ENCODE measurements at regions not wholly inside any gene's neighbourhood (a gene's known extent, or its start where the extent isn't known, plus 50 kb on each side); places are given as distances from the start of the nearest gene placed in this dataset.

- DNase-seq (ENCODE audit: low spot score) = peak; percentile 15
Measured at GRCh38 chr6:167579806-167580618, 246.7 kb upstream of the AFDN start.

DNA sequence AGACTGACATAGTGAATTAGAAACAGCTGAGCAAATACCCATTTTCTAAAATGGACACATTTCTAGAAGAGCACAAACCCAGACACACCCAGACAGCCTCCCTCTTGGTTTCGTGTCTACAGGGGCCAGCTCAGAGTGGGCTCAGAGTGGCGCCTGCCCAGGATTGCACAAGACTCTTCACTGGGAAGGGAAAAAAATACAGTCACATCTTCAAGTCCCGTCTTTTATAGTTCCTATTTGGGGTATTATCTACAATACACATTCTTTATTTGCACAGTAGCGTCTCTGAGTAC is 246.1 kb upstream of the AFDN start:
- DNase-seq (ENCODE audit: low spot score) = peak; percentile 28

DNA sequence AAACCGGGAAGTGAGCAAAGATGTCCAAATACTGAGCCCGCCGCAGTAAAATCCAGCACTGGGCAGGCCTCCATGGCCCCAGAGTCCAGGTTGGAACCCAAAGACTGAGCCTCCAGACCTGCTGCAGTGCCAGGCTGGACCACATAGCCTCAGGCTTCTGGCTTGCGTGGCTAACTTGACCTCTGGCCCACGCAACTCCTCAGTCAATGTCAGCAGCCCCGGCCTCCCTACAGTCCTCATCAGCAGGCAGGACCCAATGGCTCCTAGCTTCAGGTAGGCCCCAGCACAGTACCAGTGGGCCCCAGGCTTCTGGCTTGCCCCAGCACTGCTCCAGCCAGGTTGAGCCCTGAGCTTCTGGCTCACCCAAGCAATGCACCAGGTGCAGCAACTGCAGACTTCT is 245.1 kb upstream of the AFDN start:
- DNase-seq (ENCODE audit: low spot score) = peak; percentile 20

- DNase-seq (ENCODE audit: low spot score) = no peak
Measured at GRCh38 chr6:167583412-167583811, 243.3 kb upstream of the AFDN start.

DNA sequence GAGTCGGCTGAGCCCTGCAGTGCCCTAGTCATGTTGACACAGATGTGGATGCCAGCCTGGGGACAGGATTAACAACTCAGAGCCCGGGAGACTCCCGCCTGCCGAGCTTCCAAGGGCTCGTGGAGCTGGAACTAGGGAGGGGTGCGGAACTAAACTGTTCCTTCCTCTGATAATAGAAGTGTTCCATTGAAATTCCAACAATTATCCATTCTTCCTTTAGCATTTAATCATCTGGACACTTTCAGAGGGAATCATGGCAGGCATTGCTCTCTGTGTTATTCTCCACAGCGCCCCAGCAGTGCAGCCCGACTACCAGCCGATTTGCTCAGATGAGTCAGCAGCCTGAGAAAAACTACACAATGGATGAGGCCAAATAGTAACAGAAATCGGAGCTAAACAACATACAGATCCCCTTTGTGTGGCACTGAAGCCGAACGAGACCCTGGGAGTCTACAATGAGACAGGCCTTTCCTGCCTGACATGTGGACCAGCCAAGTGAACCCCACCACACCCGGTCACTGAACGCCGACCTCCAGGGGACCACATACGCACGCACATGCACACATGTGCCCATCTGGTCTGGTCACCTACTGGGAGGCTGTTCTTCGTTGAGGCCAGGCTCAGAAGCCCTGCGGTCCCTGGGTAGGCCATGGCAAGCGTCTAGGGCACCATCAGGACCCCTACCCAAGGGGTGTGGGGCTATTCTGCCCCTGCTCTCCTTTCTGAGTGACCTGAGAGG is 238.4 kb upstream of the AFDN start:
- peak; percentile 33 for DNase-seq (ENCODE audit: low spot score)

- peak; percentile 41 for DNase-seq (ENCODE audit: low spot score)
Measured at GRCh38 chr6:167588920-167589614, 237.6 kb upstream of the AFDN start.

DNA sequence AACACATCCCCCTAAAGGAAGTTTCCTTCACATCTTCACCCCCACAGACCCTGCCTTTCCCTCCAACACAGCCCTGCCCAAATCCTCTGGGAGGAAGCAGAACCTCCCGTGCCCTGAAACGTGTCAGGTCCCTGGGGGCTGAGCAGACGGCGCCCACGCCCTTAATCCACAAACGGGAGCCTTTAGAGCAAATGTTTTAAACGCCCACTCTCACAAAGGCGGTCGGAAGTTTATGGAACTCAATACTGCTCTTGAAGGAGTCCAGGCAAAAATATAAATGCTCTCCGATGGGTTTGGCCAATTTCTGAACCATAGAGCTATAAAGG is 237.1 kb upstream of the AFDN start:
- peak; percentile 38 for DNase-seq (ENCODE audit: low spot score)

GRCh38 chr6:167590193-167590592 is 236.5 kb upstream of the AFDN start:
- peak; percentile 55 for DNase-seq (ENCODE audit: low spot score)

All from left forelimb (tissue), 1 donor.